HL-60/S4 treated with phorbol 12-myristate 13-acetate at 8.2 ng/mL for 4 days and 3 days (cell line): ENCODE measurements at regions not wholly inside any gene's neighbourhood (a gene's known extent, or its start where the extent isn't known, plus 50 kb on each side); places are given as distances from the start of the nearest gene placed in this dataset.

ENCODE experiments used
- in situ Hi-C: fragments of 300-500 bp; cut with MboI; formaldehyde crosslinking; loops from 2 replicates; pipeline ENCODE4 v1.15.0; 2022; ENCODE audit warnings: low sequenced_read_pairs

- in situ Hi-C loops, result no loop called here
Measured at GRCh38 chr10:78426181-78426580, 392.5 kb downstream of the RPS24 start.

GRCh38 chr10:78427497-78428031 is 393.9 kb downstream of the RPS24 start:
- in situ Hi-C loops, result no loop called here

DNA sequence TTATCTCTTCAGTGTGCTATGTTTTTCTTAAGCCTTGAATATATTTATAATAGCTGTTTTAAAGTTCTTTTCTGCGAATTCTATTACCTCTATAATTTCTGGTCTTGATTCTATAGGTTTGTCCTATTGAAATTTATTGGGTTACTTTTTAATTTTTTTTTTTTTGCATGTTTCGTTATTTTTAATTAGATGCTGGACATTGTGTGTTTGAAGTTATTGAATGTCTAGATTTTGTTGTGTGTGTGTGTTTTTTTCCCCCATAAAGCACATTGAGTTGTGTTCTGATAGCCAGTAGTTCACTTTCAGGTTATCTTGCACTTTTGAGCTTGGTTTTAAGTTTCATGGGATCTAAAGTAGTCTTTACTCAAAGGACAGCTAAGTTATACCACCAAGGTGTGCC is 394.9 kb downstream of the RPS24 start:
- in situ Hi-C loops, result no loop called here

DNA sequence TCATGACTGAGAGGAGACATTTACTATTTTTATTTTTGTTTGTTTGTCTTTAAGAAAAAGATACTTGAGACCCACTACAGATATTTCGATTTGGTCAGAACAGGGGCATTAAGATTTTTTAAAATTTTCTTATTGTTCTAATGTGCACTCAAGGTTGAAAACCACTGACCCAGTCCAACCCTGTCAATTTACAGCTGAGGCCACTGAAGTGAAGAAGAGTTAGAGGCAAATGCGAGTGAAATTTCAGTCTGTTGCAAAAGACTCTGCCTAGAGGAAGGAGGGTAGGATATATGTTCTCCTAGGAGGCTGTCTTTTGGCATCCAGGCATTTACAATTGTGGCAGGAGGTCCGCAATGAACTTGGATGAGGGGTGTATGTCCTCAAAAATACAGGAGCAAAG is 396.3 kb downstream of the RPS24 start:
- in situ Hi-C loops, result no loop called here

GRCh38 chr10:78432583-78432982 is 398.9 kb downstream of the RPS24 start:
- in situ Hi-C loops, result no loop called here

DNA sequence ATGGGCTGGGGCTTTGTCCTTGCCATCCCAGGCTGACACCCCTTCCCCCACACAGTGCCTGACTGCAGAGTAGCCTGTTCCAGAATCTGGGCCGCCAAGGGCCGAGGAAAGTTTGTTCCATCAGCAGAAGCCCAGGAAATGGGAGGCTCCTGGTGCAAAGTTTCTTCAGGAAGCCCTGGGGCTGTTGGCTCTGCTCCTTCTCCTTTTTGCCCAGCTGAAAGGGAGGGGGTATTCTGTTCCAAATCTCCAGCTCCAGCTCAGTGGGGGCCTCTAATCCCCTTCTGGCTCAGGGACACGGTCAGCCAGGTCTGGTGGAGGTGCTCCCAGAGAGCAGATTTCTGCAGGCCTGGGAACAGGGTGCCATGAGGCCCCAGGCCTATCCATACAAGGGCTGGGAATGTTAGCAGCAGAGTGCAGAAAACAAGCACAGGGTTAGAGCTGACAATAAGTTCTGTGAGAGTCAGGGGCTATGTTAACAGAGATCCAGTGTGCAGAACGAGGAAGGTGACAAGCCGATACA is 399.5 kb downstream of the RPS24 start:
- in situ Hi-C loops, result no loop called here

- in situ Hi-C loops, result no loop called here
Measured at GRCh38 chr10:78433766-78434535, 400.3 kb downstream of the RPS24 start.

- in situ Hi-C loops, result no loop called here
Measured at GRCh38 chr10:78434886-78435285, 401.2 kb downstream of the RPS24 start.

DNA sequence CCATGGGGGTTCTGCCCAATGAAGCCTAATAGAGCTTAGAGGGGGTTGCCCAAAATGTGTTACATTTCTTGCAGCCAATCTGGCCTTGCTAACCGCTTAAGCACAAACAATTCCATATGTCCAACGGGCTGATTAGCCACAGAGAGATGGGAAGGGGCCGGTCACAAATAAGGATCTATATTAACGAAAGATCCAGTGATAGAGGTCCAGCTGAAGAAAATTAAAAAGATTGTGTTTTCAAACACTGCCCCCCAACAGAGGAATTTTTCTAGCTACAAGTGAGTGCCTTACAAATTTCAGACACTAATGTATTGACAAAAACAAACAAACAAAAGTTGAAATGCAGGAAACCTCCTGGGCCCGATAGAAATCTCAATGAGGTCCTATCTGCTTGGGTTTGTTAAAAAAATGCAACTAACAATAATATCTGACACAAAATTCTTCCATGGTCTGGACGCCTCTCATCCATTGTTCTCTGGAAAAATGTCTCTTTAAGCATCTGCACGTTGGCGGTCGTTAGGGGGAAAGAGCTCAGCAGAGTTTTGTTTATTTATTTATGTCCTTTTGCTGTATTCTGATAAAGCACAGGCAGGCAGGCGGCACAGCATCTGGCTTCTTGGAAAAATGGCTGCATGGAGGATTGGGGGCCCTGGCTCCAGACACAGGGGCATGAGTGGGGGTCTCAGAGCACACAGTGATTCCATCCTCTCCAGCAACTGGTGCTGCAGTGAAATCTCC is 402.0 kb downstream of the RPS24 start:
- in situ Hi-C loops, result no loop called here

DNA sequence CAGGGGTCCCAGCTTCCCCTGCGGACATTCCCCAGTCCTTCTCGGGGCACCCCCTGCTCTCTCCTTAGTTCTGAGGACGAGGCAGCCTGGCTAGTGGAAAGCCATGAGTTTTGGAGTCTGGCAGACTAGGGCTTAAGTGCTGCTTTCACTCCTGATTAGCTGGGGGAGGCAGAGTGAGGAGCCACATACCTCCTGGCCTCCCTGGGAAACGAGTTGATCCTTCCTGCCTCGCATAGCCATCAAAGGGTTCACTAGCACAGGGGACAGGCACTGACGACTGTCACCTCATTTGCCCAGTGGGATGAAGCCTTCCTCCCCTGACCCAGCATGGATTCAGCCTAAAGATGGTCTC is 402.5 kb downstream of the RPS24 start:
- in situ Hi-C loops, result no loop called here

DNA sequence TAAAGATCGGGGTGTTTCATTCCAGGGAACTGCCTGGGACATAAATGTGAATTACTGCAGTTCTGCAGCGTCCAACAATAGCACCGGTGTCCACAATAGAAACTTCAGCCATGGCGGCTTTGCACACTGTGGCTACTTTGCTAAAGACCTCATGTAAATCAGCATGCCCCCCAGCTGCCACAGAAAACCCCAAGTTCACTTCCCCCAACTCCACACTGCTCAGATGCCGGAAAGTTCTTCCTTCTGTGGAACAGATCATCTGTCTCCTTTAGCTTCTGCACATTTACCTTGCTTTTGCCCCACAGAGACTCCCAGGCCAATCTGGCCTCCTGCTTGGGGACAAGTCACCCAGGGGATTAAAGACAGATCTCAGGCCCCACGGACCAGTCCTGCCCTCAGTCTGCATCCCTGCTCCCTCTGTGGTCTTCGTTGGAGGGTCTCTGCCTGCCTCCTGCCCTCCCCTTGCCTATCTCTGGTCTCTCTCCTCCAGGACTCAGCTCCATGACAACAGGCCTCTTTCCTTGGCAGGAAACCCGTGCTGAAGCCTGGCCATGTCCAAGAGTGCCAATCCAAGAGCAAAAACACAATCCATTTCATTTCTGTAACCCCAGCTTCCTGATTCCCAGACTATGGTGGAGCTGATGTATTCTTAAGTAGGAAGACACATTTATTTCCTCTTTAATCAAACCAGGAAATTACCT is 403.2 kb downstream of the RPS24 start:
- in situ Hi-C loops, result no loop called here

- in situ Hi-C loops, result no loop called here
Measured at GRCh38 chr10:78437407-78437768, 403.7 kb downstream of the RPS24 start.

DNA sequence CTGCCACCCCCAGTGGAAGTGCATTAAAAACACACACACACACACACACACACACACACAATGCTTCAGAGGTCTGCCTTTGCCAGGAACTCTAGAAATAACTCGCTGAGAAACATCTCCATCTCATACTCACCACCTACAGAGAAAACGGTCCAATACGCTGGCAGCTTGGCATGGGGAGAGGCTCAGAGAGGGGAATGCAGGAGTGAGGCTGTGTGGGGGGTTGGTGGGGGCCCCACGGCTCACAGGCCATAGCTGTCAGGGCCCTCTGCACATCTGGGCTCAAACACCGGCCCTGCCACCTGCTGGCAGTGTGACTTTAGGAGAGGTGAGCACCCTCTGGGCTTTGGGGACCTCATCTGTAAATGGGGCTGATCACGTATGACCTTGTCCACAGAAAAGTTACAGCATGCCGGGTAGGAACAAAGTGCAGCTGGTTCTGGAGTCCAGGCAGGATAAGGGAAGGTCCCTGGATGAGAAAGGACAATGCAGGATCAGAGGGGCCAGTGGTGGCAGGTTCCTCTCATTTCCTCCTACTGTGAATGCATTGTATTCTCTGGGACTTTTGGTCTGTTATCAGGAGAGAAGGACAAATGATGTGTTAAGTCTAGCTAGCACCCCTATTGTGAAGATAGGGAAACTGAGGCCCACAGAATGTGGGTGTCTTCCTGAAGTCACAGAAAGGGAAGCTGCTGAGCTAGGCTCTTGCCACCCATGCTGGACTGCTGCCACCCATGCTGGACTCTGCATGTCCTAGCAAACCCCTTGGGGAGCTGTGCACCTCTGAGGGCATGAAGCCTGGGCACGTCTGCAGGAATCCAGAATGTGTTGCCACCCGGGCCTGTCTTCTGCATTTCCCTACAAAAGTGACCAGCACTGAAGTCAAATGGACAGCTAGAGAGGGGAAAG is 404.6 kb downstream of the RPS24 start:
- in situ Hi-C loops, result no loop called here

DNA sequence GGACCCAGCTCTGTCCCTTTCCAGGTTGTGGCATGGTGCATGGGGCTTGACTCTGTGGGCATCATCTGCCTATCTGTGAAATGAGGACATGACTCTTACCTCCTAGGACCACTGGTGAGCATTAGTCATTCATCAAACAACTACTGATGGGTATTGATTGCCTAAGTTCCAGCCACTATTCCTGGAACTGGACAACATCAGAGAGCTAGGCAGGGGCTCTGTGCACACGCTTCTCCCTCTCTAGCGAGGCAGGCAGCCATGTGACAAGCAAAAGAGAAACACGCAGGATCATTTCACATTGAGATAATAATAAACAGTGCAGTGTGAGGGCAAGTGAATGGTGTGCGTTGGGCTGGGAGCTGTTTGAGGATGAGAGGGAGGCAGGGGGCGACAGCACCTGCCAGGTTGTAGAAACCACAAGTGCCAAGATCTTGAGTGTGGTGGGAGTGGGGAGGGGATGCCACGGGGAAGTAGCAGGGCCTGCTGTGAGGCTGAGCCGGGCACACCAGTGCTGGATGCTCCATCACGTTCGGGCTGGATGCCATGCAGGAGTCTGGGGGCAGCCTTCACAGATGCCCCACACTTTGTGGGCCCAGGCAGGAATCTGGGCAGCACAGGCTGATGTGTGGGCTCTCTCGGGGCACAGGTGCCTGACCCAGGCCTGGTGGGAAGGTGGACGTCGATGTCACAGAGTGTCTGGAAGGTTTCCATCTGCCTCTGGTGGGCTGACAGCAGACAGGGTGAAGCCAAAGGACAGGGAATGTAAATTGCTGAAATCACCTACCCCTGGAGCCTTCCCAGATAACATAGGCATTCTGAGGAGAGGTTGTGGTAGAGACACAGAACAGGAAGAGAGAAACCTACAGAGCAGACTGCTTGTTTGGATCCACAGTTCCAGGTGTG is 405.5 kb downstream of the RPS24 start:
- in situ Hi-C loops, result no loop called here

DNA sequence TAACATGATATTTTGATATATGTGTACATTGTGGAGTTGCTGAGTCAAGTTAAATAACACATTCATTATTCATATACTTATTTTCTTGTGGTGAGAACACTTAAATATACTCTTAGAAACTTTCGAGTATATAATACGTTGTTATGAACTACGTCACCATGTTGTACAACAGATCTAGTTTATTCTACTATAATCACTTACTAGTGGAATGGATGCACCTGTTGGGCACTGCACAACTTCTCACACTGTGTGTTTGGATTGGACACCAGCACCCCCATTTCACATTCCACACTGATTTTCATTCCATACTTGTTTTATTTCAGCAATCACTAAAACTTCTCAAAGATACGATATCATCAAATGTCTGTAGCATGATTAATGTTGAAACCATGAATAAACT is 407.3 kb downstream of the RPS24 start:
- in situ Hi-C loops, result no loop called here

DNA sequence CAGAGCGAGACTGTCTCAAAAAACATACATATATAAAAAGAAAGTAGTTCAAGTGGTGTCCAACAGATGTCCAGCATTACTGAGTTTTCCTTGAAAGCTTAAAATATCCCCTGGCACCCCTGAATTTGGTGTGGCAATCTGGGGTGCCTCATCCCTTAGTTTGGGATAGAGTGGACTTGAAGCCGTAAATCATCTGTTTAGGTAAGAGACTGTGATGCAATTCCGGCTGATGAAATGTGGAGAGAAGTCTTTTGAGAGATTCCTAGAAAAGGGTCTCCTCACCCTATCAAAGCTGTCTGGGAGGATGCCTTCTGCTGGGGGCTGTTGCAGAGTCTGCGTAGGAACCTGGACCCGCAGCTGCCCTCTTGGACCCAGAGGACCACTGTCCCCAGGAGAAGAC is 408.0 kb downstream of the RPS24 start:
- in situ Hi-C loops, result no loop called here

- in situ Hi-C loops, result no loop called here
Measured at GRCh38 chr10:78442836-78443550, 409.3 kb downstream of the RPS24 start.

GRCh38 chr10:78443900-78444571 is 410.4 kb downstream of the RPS24 start:
- in situ Hi-C loops, result no loop called here
